ENCODE measurements at regions not wholly inside any gene's neighbourhood (a gene's known extent, or its start where the extent isn't known, plus 50 kb on each side); places are given as distances from the start of the nearest gene placed in this dataset.

DNA sequence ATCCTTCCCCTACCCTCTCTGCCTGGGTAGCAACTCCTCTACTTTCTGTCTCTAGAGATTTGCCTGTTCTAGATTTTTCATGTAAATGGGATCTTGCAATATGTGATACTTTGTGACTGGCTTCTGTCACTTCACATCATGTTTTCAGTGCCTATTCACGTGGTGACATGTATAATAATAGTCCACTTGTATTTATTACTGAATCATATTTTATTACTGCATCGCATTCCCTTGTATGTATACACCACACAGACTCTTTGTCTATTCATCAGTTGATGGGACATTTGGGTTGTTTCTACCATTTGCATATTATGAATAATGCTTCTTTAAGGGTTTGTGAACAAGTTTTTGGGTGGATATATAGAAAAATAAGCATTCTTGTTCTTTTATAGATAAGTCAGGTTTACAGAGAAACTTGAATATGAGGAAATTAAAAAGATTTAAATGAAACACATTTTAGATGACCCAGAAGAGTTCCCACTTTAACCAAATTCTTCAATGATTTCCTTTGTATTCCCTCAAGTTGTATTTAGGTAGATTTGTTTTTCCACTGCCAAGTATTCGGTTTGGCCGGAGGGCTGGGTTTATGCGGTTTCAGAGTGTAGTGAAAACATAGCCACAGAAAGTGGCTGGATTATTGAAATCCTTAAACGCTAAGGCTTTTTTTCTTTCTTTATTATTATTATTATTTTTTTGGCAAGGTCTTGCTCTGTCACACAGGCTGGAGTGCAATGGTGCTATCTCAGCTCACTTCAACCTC is 178.7 kb upstream of the TMTC1 start:
- intact Hi-C loops (cut with micrococcal nuclease), result no loop called here
- Histone ChIP-seq H3K4me2 (replicated peaks; ENCODE audit: low read depth, low read length, poor library complexity, severe bottlenecking) (no peak overlapping the region), H4K20me1 (ENCODE audit: control insufficient read depth, insufficient read depth, low read length, poor library complexity, severe bottlenecking) (no peaks in the 10 kb centered on the region), H3K4me1 (ENCODE audit: control insufficient read depth in 2 of 2, insufficient read depth in 2 of 2, low read length in 2 of 2) (no peaks in the 10 kb centered on the region), H3K9me3 (ENCODE audit: control extremely low read depth in 1 of 3, control insufficient read depth in 2 of 3, insufficient read depth in 1 of 3, low read length in 2 of 3) (no peaks in the 10 kb centered on the region), H3K36me3 (replicated peaks in 1 of 2; ENCODE audit: control extremely low read depth in 1 of 2, control insufficient read depth in 1 of 2, extremely low read depth in 1 of 2, insufficient read depth in 2 of 2, low read length in 1 of 2) (no peaks in the 10 kb centered on the region), H3K4me3 (ENCODE audit: control extremely low read depth in 1 of 5, extremely low read depth in 1 of 5, insufficient read depth in 1 of 5, low read depth in 2 of 5, low read length in 4 of 5) (no peak overlapping the region), H3K27ac (ENCODE audit: low read length in 2 of 2) (no peak overlapping the region), H3K27me3 (replicated peaks in 1 of 4; ENCODE audit: control extremely low read depth in 1 of 4, control insufficient read depth in 3 of 4, insufficient read depth in 4 of 4, low read length in 3 of 4) (no peaks in the 10 kb centered on the region), H3K79me2 (ENCODE audit: control insufficient read depth, insufficient read depth, low read length) (no peaks in the 10 kb centered on the region), H2AFZ (ENCODE audit: insufficient read depth, low read depth, low read length, poor library complexity, severe bottlenecking) (no peak overlapping the region), H3K9ac (ENCODE audit: low read length) (no peak overlapping the region)
- ATAC-seq (ENCODE audit: low read depth) (no peak), DNase-seq (no peak)
- H3K4me1 Mint-ChIP-seq, result no peaks in the 10 kb centered on the region
- no peak for TF ChIP-seq CTCF (IDR thresholded peaks at IDR 0.05)
- TF ChIP-seq EZH2 (IDR thresholded peaks at IDR 0.05; ENCODE audit: borderline replicate concordance, insufficient read depth, low read depth, low read length, poor library complexity, severe bottlenecking), result no peak
- H3K27me3 Mint-ChIP-seq, result no peaks in the 10 kb centered on the region
- CTCF ChIA-PET, result no interaction called here
- no CpG with 5 or more reads among the region's 6 CpGs for WGBS (ENCODE audit: insufficient coverage)
- peaks cover 5% of the 10 kb centered on the region for H3K9me3 Mint-ChIP-seq (ENCODE audit: insufficient read depth)
- H3K27ac Mint-ChIP-seq, result no peak overlapping the region
- H3K4me3 Mint-ChIP-seq, result no peak overlapping the region
- POLR2A ChIA-PET, result no interaction called here

- H3K4me1 ChIP-seq (ENCODE audit: control insufficient read depth in 2 of 2, insufficient read depth in 2 of 2, low read length in 2 of 2), result no peaks in the 10 kb centered on the region
- H3K27me3 ChIP-seq (replicated peaks in 1 of 4; ENCODE audit: control extremely low read depth in 1 of 4, control insufficient read depth in 3 of 4, insufficient read depth in 4 of 4, low read length in 3 of 4), result no peaks in the 10 kb centered on the region
- no peaks in the 10 kb centered on the region for H3K79me2 ChIP-seq (ENCODE audit: control insufficient read depth, insufficient read depth, low read length)
- H2AFZ ChIP-seq (ENCODE audit: insufficient read depth, low read depth, low read length, poor library complexity, severe bottlenecking), result no peak overlapping the region
- H3K4me2 ChIP-seq (replicated peaks; ENCODE audit: low read depth, low read length, poor library complexity, severe bottlenecking), result no peak overlapping the region
- Mint-ChIP-seq H3K4me1 (no peaks in the 10 kb centered on the region), H3K9me3 (ENCODE audit: insufficient read depth) (peaks cover 5% of the 10 kb centered on the region), H3K27ac (no peak overlapping the region), H3K27me3 (no peaks in the 10 kb centered on the region), H3K4me3 (no peak overlapping the region)
- no peak overlapping the region for H3K9ac ChIP-seq (ENCODE audit: low read length)
- POLR2A ChIA-PET, result no interaction called here
- no peaks in the 10 kb centered on the region for H4K20me1 ChIP-seq (ENCODE audit: control insufficient read depth, insufficient read depth, low read length, poor library complexity, severe bottlenecking)
- ATAC-seq (ENCODE audit: low read depth) (no peak), DNase-seq (no peak)
- no peaks in the 10 kb centered on the region for H3K9me3 ChIP-seq (ENCODE audit: control extremely low read depth in 1 of 3, control insufficient read depth in 2 of 3, insufficient read depth in 1 of 3, low read length in 2 of 3)
- no peak overlapping the region for H3K27ac ChIP-seq (ENCODE audit: low read length in 2 of 2)
- no peak overlapping the region for H3K4me3 ChIP-seq (ENCODE audit: control extremely low read depth in 1 of 5, extremely low read depth in 1 of 5, insufficient read depth in 1 of 5, low read depth in 2 of 5, low read length in 4 of 5)
- WGBS (ENCODE audit: insufficient coverage), result no CpG with 5 or more reads among the region's 4 CpGs
- CTCF ChIA-PET, result no interaction called here
- no peaks in the 10 kb centered on the region for H3K36me3 ChIP-seq (replicated peaks in 1 of 2; ENCODE audit: control extremely low read depth in 1 of 2, control insufficient read depth in 1 of 2, extremely low read depth in 1 of 2, insufficient read depth in 2 of 2, low read length in 1 of 2)
- intact Hi-C loops (cut with micrococcal nuclease), result no loop called here
- TF ChIP-seq CTCF (IDR thresholded peaks at IDR 0.05) (no peak), EZH2 (IDR thresholded peaks at IDR 0.05; ENCODE audit: borderline replicate concordance, insufficient read depth, low read depth, low read length, poor library complexity, severe bottlenecking) (no peak)
These were observed 177.5 kb upstream of the TMTC1 start for GRCh38 chr12:29961231-29961630.
